Gastroesophageal sphincter (tissue), 4 donors: ENCODE measurements at regions not wholly inside any gene's neighbourhood (a gene's known extent, or its start where the extent isn't known, plus 50 kb on each side); places are given as distances from the start of the nearest gene placed in this dataset.

Source experiments
- ATAC-seq: fragments of 150-250 bp; one replicate; pipeline ENCODE4 v1.9.1; 2016; ENCODE audit warnings: mild to moderate bottlenecking, moderate library complexity
- H3K27ac ChIP-seq, 4 donors: fragments of 200-600 bp; sonication (generic) in 3 of 4; 1 replicate in 3 of 4; 2 replicates in 1 of 4; pipeline ENCODE4 v1.5.1; 2016 to 2019
- H3K27me3 ChIP-seq: fragments of 200-600 bp; sonication (generic); one replicate; pipeline ENCODE4 v1.5.1; 2019
- H3K36me3 ChIP-seq, 2 donors: fragments of 200-600 bp; sonication (generic); one replicate each; pipeline ENCODE4 v1.5.1; 2019; ENCODE audit warnings: control low read depth in 1 of 2
- H3K4me1 ChIP-seq, 3 donors: fragments of 200-600 bp; sonication (generic); 1 replicate in 2 of 3; 2 replicates in 1 of 3; pipeline ENCODE4 v1.5.1; 2016 to 2019; ENCODE audit warnings: control low read depth in 2 of 3
- H3K4me3 ChIP-seq, 2 donors: fragments of 200-600 bp; sonication (generic); one replicate each; pipeline ENCODE4 v1.5.1; 2019; ENCODE audit warnings: mild to moderate bottlenecking in 1 of 2, moderate library complexity in 1 of 2
- H3K9me3 ChIP-seq, 3 donors: fragments of 200-600 bp; sonication (generic); one replicate each; pipeline ENCODE4 v1.5.1; 2017 to 2019; ENCODE audit warnings: control low read depth in 2 of 3
- CTCF ChIP-seq, 4 experiments: fragments of 200-600 bp in 2 of 4; fragments of 450-650 bp in 2 of 4; sonication (generic) in 1 of 4; IDR thresholded peaks; one replicate each; pipeline ENCODE4 v1.5.1; 2017 to 2019; ENCODE audit warnings: antibody characterized with exemption in 4 of 4, mild to moderate bottlenecking in 2 of 4, moderate library complexity in 2 of 4
- EP300 ChIP-seq: sonication (generic); formaldehyde crosslinking; IDR thresholded peaks from one replicate; pipeline ENCODE4 v1.6.1; 2017; ENCODE audit warnings: antibody characterized with exemption, mild to moderate bottlenecking
- POLR2A ChIP-seq, 2 donors: fragments of 450-650 bp; IDR thresholded peaks; one replicate each; pipeline ENCODE4 v1.6.1; 2017; ENCODE audit warnings: antibody characterized with exemption in 2 of 2, mild to moderate bottlenecking in 2 of 2, moderate library complexity in 1 of 2
- POLR2AphosphoS5 ChIP-seq: sonication (generic); formaldehyde crosslinking; IDR thresholded peaks from one replicate; pipeline ENCODE4 v1.6.1; 2017; ENCODE audit warnings: antibody characterized with exemption
- WGBS, 2 donors: methylation state at CpG; one replicate each; pipeline ENCODE4 v1.1.5; 2018; ENCODE audit warnings: low coverage in 1 of 2; 5-methylcytosine and 5-hydroxymethylcytosine counted together

- WGBS, 2 donors = 76 to 84% methylated on average over 5 to 7 of the region's 8 CpGs
- no peak for ATAC-seq
- Histone ChIP-seq H3K27ac (no peak overlapping the region), H3K4me3 (no peak overlapping the region), H3K4me1 (no peaks in the 10 kb centered on the region), H3K27me3 (peaks cover 14% of the 10 kb centered on the region), H3K36me3 (no peaks in the 10 kb centered on the region), H3K9me3 (peaks cover 0 to 5% (median 0%) of the 10 kb centered on the region in 3 donors)
- no peak for TF ChIP-seq CTCF (IDR thresholded peaks at IDR 0.05)
- TF ChIP-seq POLR2AphosphoS5 = no peak
- TF ChIP-seq POLR2A (IDR thresholded peaks at IDR 0.05) = no peak
- no peak for TF ChIP-seq EP300
Observed at GRCh38 chr21:38611277-38611676, 113.0 kb upstream of the ERG start.

GRCh38 chr21:38613686-38614085, 115.4 kb upstream of the ERG start:
- Histone ChIP-seq H3K9me3 (no peaks in the 10 kb centered on the region), H3K4me3 (no peak overlapping the region), H3K27ac (no peak overlapping the region), H3K27me3 (peaks cover 14% of the 10 kb centered on the region), H3K36me3 (no peaks in the 10 kb centered on the region), H3K4me1 (no peaks in the 10 kb centered on the region)
- 80 to 94% methylated on average over 1 to 4 of the region's 6 CpGs for WGBS, 2 donors
- TF ChIP-seq POLR2A (IDR thresholded peaks at IDR 0.05) (no peak), CTCF (IDR thresholded peaks at IDR 0.05) (no peak), EP300 (no peak), POLR2AphosphoS5 (no peak)
- ATAC-seq = no peak

GRCh38 chr21:38614558-38614957, 116.3 kb upstream of the ERG start:
- no peak for ATAC-seq
- H3K9me3 ChIP-seq = no peaks in the 10 kb centered on the region
- TF ChIP-seq CTCF (IDR thresholded peaks at IDR 0.05) = no peak
- no peak for TF ChIP-seq EP300
- no peak for TF ChIP-seq POLR2AphosphoS5
- no peak for TF ChIP-seq POLR2A (IDR thresholded peaks at IDR 0.05)
- no peaks in the 10 kb centered on the region for H3K36me3 ChIP-seq
- H3K27me3 ChIP-seq = peaks cover 14% of the 10 kb centered on the region
- no peaks in the 10 kb centered on the region for H3K4me1 ChIP-seq
- H3K4me3 ChIP-seq = no peak overlapping the region
- no peak overlapping the region for H3K27ac ChIP-seq
- WGBS, 2 donors = 89 to 93% methylated on average over 4 of the region's 5 CpGs

- Histone ChIP-seq H3K4me3 (no peak overlapping the region), H3K27ac (no peak overlapping the region), H3K4me1 (no peaks in the 10 kb centered on the region), H3K27me3 (peaks cover 2% of the 10 kb centered on the region), H3K36me3 (no peaks in the 10 kb centered on the region), H3K9me3 (no peaks in the 10 kb centered on the region)
- WGBS, 2 donors = 60 to 72% methylated on average over 1 to 2 of the region's 2 CpGs
- no peak for ATAC-seq
- TF ChIP-seq CTCF (IDR thresholded peaks at IDR 0.05) (no peak), EP300 (no peak), POLR2AphosphoS5 (no peak), POLR2A (IDR thresholded peaks at IDR 0.05) (no peak)
Observed at GRCh38 chr21:38619480-38619879, 121.2 kb upstream of the ERG start.

- H3K4me1 ChIP-seq = no peaks in the 10 kb centered on the region
- TF ChIP-seq POLR2A (IDR thresholded peaks at IDR 0.05) (no peak), CTCF (IDR thresholded peaks at IDR 0.05) (no peak), EP300 (no peak), POLR2AphosphoS5 (peak; percentile 5)
Observed at GRCh38 chr21:38619992-38620479, 121.8 kb upstream of the ERG start.

More at GRCh38 chr21:38619992-38620479, 121.8 kb upstream of the ERG start:
- H3K27me3 ChIP-seq = no peaks in the 10 kb centered on the region
- no peaks in the 10 kb centered on the region for H3K9me3 ChIP-seq
- no peaks in the 10 kb centered on the region for H3K36me3 ChIP-seq
- ATAC-seq = peak; percentile 63
- 37 to 47% methylated on average over 6 to 8 of the region's 9 CpGs for WGBS, 2 donors
- no peak overlapping the region for H3K27ac ChIP-seq
- H3K4me3 ChIP-seq = no peak overlapping the region
